ENCODE measurements at regions not wholly inside any gene's neighbourhood (a gene's known extent, or its start where the extent isn't known, plus 50 kb on each side); places are given as distances from the start of the nearest gene placed in this dataset.

DNA sequence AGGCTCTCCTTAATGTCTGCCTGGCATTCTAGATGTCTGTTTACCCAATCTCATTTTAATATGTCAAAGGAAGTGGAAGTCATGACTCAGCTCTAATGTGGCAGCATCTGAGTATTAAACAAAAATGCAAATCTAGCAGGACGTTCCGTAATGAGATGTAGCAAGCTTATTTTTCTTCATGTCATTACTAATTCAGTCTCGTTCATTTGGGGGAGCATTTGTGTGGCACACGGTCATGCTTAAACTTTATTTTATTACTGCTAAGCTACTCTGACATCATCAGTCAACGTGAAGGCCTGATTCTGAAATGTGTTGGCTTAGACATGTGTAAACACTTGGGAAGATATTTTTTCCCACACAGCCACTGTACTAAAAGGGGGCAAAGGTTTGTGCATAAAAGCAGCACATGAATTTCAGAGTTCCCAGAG lies 326.7 kb upstream of the TMPO start:
- TF ChIP-seq SP1 (IDR thresholded peaks at IDR 0.05) (no peak), SUZ12 (IDR thresholded peaks at IDR 0.05) (no peak), FOXA1 (IDR thresholded peaks at IDR 0.05) (no peak), TARDBP (IDR thresholded peaks at IDR 0.05) (no peak), NFRKB (IDR thresholded peaks at IDR 0.05) (no peak), HDGF (IDR thresholded peaks at IDR 0.05; ENCODE audit: borderline replicate concordance) (no peak), BHLHE40 (IDR thresholded peaks at IDR 0.05; ENCODE audit: borderline replicate concordance) (no peak), L3MBTL2 (conservative IDR thresholded peaks at IDR 0.05) (no peak)
- TF ChIP-seq, protein P1, sequence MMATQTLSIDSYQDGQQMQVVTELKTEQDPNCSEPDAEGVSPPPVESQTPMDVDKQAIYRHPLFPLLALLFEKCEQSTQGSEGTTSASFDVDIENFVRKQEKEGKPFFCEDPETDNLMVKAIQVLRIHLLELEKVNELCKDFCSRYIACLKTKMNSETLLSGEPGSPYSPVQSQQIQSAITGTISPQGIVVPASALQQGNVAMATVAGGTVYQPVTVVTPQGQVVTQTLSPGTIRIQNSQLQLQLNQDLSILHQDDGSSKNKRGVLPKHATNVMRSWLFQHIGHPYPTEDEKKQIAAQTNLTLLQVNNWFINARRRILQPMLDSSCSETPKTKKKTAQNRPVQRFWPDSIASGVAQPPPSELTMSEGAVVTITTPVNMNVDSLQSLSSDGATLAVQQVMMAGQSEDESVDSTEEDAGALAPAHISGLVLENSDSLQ (IDR thresholded peaks at IDR 0.05): no peak
